Testis (tissue), 2 donors: ENCODE measurements at regions not wholly inside any gene's neighbourhood (a gene's known extent, or its start where the extent isn't known, plus 50 kb on each side); places are given as distances from the start of the nearest gene placed in this dataset.

ENCODE experiments used
- DNase-seq: peaks from one replicate; pipeline ENCODE4 v3.0.0-alpha.2; 2019
- H3K27ac ChIP-seq, 2 donors: fragments of 200-600 bp; sonication (generic); one replicate each; pipeline ENCODE4 v1.5.1; 2019
- H3K27me3 ChIP-seq: fragments of 200-600 bp; sonication (generic); one replicate; pipeline ENCODE4 v1.5.1; 2019
- H3K36me3 ChIP-seq: fragments of 200-600 bp; sonication (generic); one replicate; pipeline ENCODE4 v1.5.1; 2017; ENCODE audit warnings: low read depth; ENCODE audit errors: missing control alignments
- H3K4me1 ChIP-seq: fragments of 200-600 bp; sonication (generic); one replicate; pipeline ENCODE4 v1.5.1; 2019
- H3K4me3 ChIP-seq, 2 donors: fragments of 200-600 bp; sonication (generic); one replicate each; pipeline ENCODE4 v1.5.1; 2017 to 2019
- H3K9me3 ChIP-seq: fragments of 200-600 bp; sonication (generic); one replicate; pipeline ENCODE4 v1.5.1; 2017
- CTCF ChIP-seq, 3 experiments: fragments of 450-650 bp in 2 of 3; fragments of 200-600 bp in 1 of 3; sonication (generic) in 1 of 3; IDR thresholded peaks; one replicate each; pipeline ENCODE4 v1.5.1; 2016 to 2019; ENCODE audit warnings: antibody characterized with exemption in 3 of 3, mild to moderate bottlenecking in 2 of 3, moderate library complexity in 1 of 3
- POLR2A ChIP-seq: fragments of 450-650 bp; IDR thresholded peaks from one replicate; pipeline ENCODE4 v1.6.1; 2017; ENCODE audit warnings: antibody characterized with exemption, mild to moderate bottlenecking, moderate library complexity
- WGBS, 2 donors: methylation state at CpG; one replicate each; pipeline ENCODE4 v1.1.5; 2018; 5-methylcytosine and 5-hydroxymethylcytosine counted together
- intact Hi-C: fragments of 100-400 bp; cut with DNase I; formaldehyde crosslinking; loops from one replicate; pipeline ENCODE4 v1.15.1; 2023; ENCODE audit warnings: low total_unique reads

GRCh38 chr3:167166594-167167253 is 213.4 kb downstream of the ZBBX start:
- Histone ChIP-seq H3K27ac (no peak overlapping the region), H3K4me1 (no peaks in the 10 kb centered on the region), H3K36me3 (no peaks in the 10 kb centered on the region), H3K27me3 (no peaks in the 10 kb centered on the region), H3K4me3 (no peak overlapping the region), H3K9me3 (no peaks in the 10 kb centered on the region)
- intact Hi-C loops = no loop called here
- 47 to 48% methylated on average over 4 of the region's 4 CpGs for WGBS, 2 donors
- no peak for DNase-seq
- TF ChIP-seq POLR2A (no peak), CTCF (IDR thresholded peaks at IDR 0.05) (no peak)

- no peaks in the 10 kb centered on the region for H3K36me3 ChIP-seq
- no peak overlapping the region for H3K4me3 ChIP-seq
- H3K9me3 ChIP-seq = no peaks in the 10 kb centered on the region
- H3K27ac ChIP-seq = no peak overlapping the region
- H3K27me3 ChIP-seq = no peaks in the 10 kb centered on the region
- TF ChIP-seq POLR2A (no peak), CTCF (IDR thresholded peaks at IDR 0.05) (no peak)
- DNase-seq = no peak
- intact Hi-C loops = no loop called here
- no peaks in the 10 kb centered on the region for H3K4me1 ChIP-seq
Measured at GRCh38 chr3:167166012-167166411, 214.1 kb downstream of the ZBBX start.

GRCh38 chr3:167163580-167163979 is 216.5 kb downstream of the ZBBX start:
- TF ChIP-seq CTCF (IDR thresholded peaks at IDR 0.05) (no peak), POLR2A (no peak)
- WGBS, 2 donors = 50 to 70% methylated on average over 3 of the region's 3 CpGs

GRCh38 chr3:167162083-167162482 is 218.0 kb downstream of the ZBBX start:
- Histone ChIP-seq H3K36me3 (no peaks in the 10 kb centered on the region), H3K27me3 (no peaks in the 10 kb centered on the region), H3K4me1 (no peaks in the 10 kb centered on the region), H3K27ac (no peak overlapping the region), H3K4me3 (no peak overlapping the region), H3K9me3 (no peaks in the 10 kb centered on the region)
- DNase-seq = no peak
- intact Hi-C loops = no loop called here
- TF ChIP-seq CTCF (IDR thresholded peaks at IDR 0.05) (no peak), POLR2A (no peak)
- 78 to 93% methylated on average over 1 of the region's 1 CpG for WGBS, 2 donors

More at GRCh38 chr3:167163580-167163979, 216.5 kb downstream of the ZBBX start:
- no peaks in the 10 kb centered on the region for H3K4me1 ChIP-seq
- H3K4me3 ChIP-seq = no peak overlapping the region
- intact Hi-C loops = no loop called here
- no peaks in the 10 kb centered on the region for H3K9me3 ChIP-seq
- H3K36me3 ChIP-seq = no peaks in the 10 kb centered on the region
- DNase-seq = no peak
- H3K27ac ChIP-seq = no peak overlapping the region
- H3K27me3 ChIP-seq = no peaks in the 10 kb centered on the region

GRCh38 chr3:167160781-167161180 is 219.3 kb downstream of the ZBBX start:
- Histone ChIP-seq H3K9me3 (no peaks in the 10 kb centered on the region), H3K4me3 (no peak overlapping the region), H3K36me3 (no peaks in the 10 kb centered on the region), H3K27ac (no peak overlapping the region), H3K4me1 (no peaks in the 10 kb centered on the region), H3K27me3 (no peaks in the 10 kb centered on the region)
- DNase-seq = no peak
- intact Hi-C loops = no loop called here
- WGBS, 2 donors = 76 to 83% methylated on average over 1 of the region's 1 CpG
- TF ChIP-seq CTCF (IDR thresholded peaks at IDR 0.05) = no peak
- no peak for TF ChIP-seq POLR2A
